WTC11 (cell line): ENCODE measurements at regions not wholly inside any gene's neighbourhood (a gene's known extent, or its start where the extent isn't known, plus 50 kb on each side); places are given as distances from the start of the nearest gene placed in this dataset.

Experiments
- ATAC-seq: fragments of 200-7000 bp; cut with Tn5 transposase; 2 replicates; pipeline ENCODE4 v1.10.0; 2021; ENCODE audit warnings: mild to moderate bottlenecking, moderate library complexity
- CTCF ChIA-PET: fragments of 300-600 bp; sonication (Branson Sonifier 250); formaldehyde crosslinking; loops from one replicate; lab custom pipeline; 2021; ENCODE audit warnings: antibody characterized with exemption; lab: Charles Lee
- POLR2A ChIA-PET: fragments of 350-600 bp; sonication (Branson Sonifier 250); formaldehyde crosslinking; loops from one replicate; lab custom pipeline; 2021; ENCODE audit warnings: antibody characterized with exemption; lab: Charles Lee
- DNase-seq: peaks from one replicate; pipeline ENCODE4 v3.0.0; 2021; ENCODE audit warnings: low spot score
- H3K27ac Mint-ChIP-seq: 2 replicates; pipeline ENCODE4 v1.8.0; 2021; ENCODE audit warnings: mixed read lengths
- H3K27me3 Mint-ChIP-seq: 2 replicates; pipeline ENCODE4 v1.8.0; 2021; ENCODE audit warnings: low read depth, mild to moderate bottlenecking, moderate library complexity, mixed read lengths
- H3K36me3 Mint-ChIP-seq: 2 replicates; pipeline ENCODE4 v1.8.0; 2021; ENCODE audit warnings: mixed read lengths
- H3K4me1 Mint-ChIP-seq: 2 replicates; pipeline ENCODE4 v1.8.0; 2022; ENCODE audit warnings: mixed read lengths
- H3K4me3 Mint-ChIP-seq: 2 replicates; pipeline ENCODE4 v1.8.0; 2021; ENCODE audit warnings: mild to moderate bottlenecking, moderate library complexity, mixed read lengths
- H3K9me3 Mint-ChIP-seq: 2 replicates; pipeline ENCODE4 v1.8.0; 2021; ENCODE audit warnings: mixed read lengths
- ELF4 ChIP-seq: sonication (generic); formaldehyde crosslinking; IDR thresholded peaks from 2 replicates; pipeline ENCODE4 v1.8.1; 2022; ENCODE audit warnings: low read depth, mild to moderate bottlenecking, moderate library complexity, missing genetic modification reagents
- GRHL2 ChIP-seq: fragments of 250-450 bp; sonication (Bioruptor Pico); IDR thresholded peaks from 2 replicates; pipeline ENCODE4 v1.8.0; 2022; ENCODE audit warnings: mild to moderate bottlenecking, moderate library complexity; ENCODE audit not compliant: insufficient replicate concordance, severe bottlenecking
- NFATC4 ChIP-seq: fragments of 250-450 bp; sonication (Bioruptor Pico); IDR thresholded peaks from 2 replicates; pipeline ENCODE4 v1.9.0; 2021; ENCODE audit warnings: mild to moderate bottlenecking
- PRRX2 ChIP-seq: fragments of 250-450 bp; sonication (Bioruptor Pico); IDR thresholded peaks from 2 replicates; pipeline ENCODE4 v1.8.0; 2021; ENCODE audit warnings: mild to moderate bottlenecking
- RELA ChIP-seq: sonication (generic); formaldehyde crosslinking; IDR thresholded peaks from 2 replicates; pipeline ENCODE4 v1.8.1; 2022; ENCODE audit warnings: missing genetic modification reagents, mild to moderate bottlenecking, borderline replicate concordance
- TCF7 ChIP-seq: sonication (generic); formaldehyde crosslinking; IDR thresholded peaks from 2 replicates; pipeline ENCODE4 v1.8.0; 2022; ENCODE audit warnings: mild to moderate bottlenecking, low read depth, missing genetic modification reagents, moderate library complexity
- TP53 ChIP-seq: sonication (generic); formaldehyde crosslinking; IDR thresholded peaks from 2 replicates; pipeline ENCODE4 v1.8.1; 2023; ENCODE audit warnings: mild to moderate bottlenecking, missing genetic modification reagents
- ZNF121 ChIP-seq: sonication (generic); formaldehyde crosslinking; IDR thresholded peaks from 2 replicates; pipeline ENCODE4 v1.8.0; 2023; ENCODE audit warnings: missing genetic modification reagents
- TF ChIP-seq, protein P1 (sequence below): fragments of 250-450 bp; sonication (Bioruptor Pico); IDR thresholded peaks from 2 replicates; pipeline ENCODE4 v2.1.2; 2022; ENCODE audit warnings: mild to moderate bottlenecking, moderate library complexity
- TF ChIP-seq, protein P2 (sequence below): sonication (generic); formaldehyde crosslinking; IDR thresholded peaks from 2 replicates; pipeline ENCODE4 v1.8.1; 2022; ENCODE audit warnings: mild to moderate bottlenecking, moderate library complexity, missing genetic modification reagents
- TF ChIP-seq, protein P3 (sequence below): fragments of 200-600 bp; IDR thresholded peaks from 2 replicates; pipeline ENCODE4 v1.8.0; 2022; ENCODE audit warnings: antibody characterized with exemption
- TF ChIP-seq, protein P4 (sequence below): sonication (generic); formaldehyde crosslinking; IDR thresholded peaks from 2 replicates; pipeline ENCODE4 v1.8.1; 2022; ENCODE audit warnings: mild to moderate bottlenecking, missing genetic modification reagents, moderate library complexity, borderline replicate concordance
- TF ChIP-seq, protein P5 (sequence below): sonication (generic); formaldehyde crosslinking; IDR thresholded peaks from 2 replicates; pipeline ENCODE4 v1.8.0; 2022; ENCODE audit warnings: mild to moderate bottlenecking, missing genetic modification reagents
- TF ChIP-seq, protein P6 (sequence below): sonication (generic); formaldehyde crosslinking; IDR thresholded peaks from 2 replicates; pipeline ENCODE4 v1.8.1; 2022; ENCODE audit warnings: low read depth, missing genetic modification reagents, borderline replicate concordance
- TF ChIP-seq, protein P7 (sequence below): sonication (generic); formaldehyde crosslinking; IDR thresholded peaks from 2 replicates; pipeline ENCODE4 v1.8.0; 2022; ENCODE audit warnings: missing genetic modification reagents
- TF ChIP-seq, protein P8 (sequence below): sonication (generic); formaldehyde crosslinking; IDR thresholded peaks from 2 replicates; pipeline ENCODE4 v1.8.1; 2023; ENCODE audit warnings: mild to moderate bottlenecking, missing genetic modification reagents
- TF ChIP-seq, protein P9 (sequence below): sonication (generic); formaldehyde crosslinking; IDR thresholded peaks from 2 replicates; pipeline ENCODE4 v1.8.1; 2023; ENCODE audit warnings: mild to moderate bottlenecking, missing genetic modification reagents, moderate library complexity

DNA sequence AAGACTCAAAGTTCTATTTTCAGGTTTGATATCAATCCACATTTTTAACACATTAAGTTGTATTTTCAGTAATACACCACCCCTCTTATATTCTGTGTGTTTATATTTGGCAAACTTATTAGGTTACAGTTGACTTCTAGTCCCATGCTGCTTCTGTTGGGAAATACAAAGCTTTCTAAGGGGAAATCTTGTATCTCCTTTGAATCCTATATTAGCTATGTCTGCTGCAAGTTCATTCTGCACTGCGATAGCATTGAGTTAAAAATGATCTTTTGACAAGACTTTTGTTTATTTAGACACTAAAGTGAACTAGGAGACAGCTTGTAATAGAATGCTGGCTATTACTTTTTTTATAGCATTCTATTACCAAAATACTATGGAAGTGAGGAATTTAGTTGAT is 625.1 kb upstream of the ANKRD30A start:
- Mint-ChIP-seq H3K4me3 (no peak overlapping the region), H3K9me3 (no peaks in the 10 kb centered on the region), H3K27me3 (no peaks in the 10 kb centered on the region), H3K27ac (no peak overlapping the region), H3K36me3 (no peaks in the 10 kb centered on the region), H3K4me1 (peaks cover 10% of the 10 kb centered on the region)
- DNase-seq: no peak
- ATAC-seq: no peak
- ChIA-PET CTCF (no interaction called here), POLR2A (interaction anchor here (0.7 kb wide), 1 partner anchor 90 kb away, joined by 3 read pairs; no protein-coding TSS in a partner anchor)
- TF ChIP-seq, protein P1, sequence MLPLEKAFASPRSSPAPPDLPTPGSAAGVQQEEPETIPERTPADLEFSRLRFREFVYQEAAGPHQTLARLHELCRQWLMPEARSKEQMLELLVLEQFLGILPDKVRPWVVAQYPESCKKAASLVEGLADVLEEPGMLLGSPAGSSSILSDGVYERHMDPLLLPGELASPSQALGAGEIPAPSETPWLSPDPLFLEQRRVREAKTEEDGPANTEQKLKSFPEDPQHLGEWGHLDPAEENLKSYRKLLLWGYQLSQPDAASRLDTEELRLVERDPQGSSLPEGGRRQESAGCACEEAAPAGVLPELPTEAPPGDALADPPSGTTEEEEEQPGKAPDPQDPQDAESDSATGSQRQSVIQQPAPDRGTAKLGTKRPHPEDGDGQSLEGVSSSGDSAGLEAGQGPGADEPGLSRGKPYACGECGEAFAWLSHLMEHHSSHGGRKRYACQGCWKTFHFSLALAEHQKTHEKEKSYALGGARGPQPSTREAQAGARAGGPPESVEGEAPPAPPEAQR (CRISPR knock-in tag): no peak
- TF ChIP-seq, protein P2, sequence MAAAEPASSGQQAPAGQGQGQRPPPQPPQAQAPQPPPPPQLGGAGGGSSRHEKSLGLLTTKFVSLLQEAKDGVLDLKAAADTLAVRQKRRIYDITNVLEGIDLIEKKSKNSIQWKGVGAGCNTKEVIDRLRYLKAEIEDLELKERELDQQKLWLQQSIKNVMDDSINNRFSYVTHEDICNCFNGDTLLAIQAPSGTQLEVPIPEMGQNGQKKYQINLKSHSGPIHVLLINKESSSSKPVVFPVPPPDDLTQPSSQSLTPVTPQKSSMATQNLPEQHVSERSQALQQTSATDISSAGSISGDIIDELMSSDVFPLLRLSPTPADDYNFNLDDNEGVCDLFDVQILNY (CRISPR knock-in tag): no peak
- TF ChIP-seq ELF4 (CRISPR knock-in tag) (no peak), TCF7 (CRISPR knock-in tag) (no peak), PRRX2 (CRISPR knock-in tag) (no peak), GRHL2 (CRISPR knock-in tag) (no peak), NFATC4 (no peak), RELA (CRISPR knock-in tag) (no peak), TP53 (no peak), ZNF121 (CRISPR knock-in tag) (no peak)
- TF ChIP-seq, protein P3, sequence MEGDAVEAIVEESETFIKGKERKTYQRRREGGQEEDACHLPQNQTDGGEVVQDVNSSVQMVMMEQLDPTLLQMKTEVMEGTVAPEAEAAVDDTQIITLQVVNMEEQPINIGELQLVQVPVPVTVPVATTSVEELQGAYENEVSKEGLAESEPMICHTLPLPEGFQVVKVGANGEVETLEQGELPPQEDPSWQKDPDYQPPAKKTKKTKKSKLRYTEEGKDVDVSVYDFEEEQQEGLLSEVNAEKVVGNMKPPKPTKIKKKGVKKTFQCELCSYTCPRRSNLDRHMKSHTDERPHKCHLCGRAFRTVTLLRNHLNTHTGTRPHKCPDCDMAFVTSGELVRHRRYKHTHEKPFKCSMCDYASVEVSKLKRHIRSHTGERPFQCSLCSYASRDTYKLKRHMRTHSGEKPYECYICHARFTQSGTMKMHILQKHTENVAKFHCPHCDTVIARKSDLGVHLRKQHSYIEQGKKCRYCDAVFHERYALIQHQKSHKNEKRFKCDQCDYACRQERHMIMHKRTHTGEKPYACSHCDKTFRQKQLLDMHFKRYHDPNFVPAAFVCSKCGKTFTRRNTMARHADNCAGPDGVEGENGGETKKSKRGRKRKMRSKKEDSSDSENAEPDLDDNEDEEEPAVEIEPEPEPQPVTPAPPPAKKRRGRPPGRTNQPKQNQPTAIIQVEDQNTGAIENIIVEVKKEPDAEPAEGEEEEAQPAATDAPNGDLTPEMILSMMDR: no peak
- TF ChIP-seq, protein P4, sequence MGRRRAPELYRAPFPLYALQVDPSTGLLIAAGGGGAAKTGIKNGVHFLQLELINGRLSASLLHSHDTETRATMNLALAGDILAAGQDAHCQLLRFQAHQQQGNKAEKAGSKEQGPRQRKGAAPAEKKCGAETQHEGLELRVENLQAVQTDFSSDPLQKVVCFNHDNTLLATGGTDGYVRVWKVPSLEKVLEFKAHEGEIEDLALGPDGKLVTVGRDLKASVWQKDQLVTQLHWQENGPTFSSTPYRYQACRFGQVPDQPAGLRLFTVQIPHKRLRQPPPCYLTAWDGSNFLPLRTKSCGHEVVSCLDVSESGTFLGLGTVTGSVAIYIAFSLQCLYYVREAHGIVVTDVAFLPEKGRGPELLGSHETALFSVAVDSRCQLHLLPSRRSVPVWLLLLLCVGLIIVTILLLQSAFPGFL: no peak
- TF ChIP-seq, protein P5, sequence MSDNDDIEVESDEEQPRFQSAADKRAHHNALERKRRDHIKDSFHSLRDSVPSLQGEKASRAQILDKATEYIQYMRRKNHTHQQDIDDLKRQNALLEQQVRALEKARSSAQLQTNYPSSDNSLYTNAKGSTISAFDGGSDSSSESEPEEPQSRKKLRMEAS (CRISPR knock-in tag): no peak
- TF ChIP-seq, protein P6, sequence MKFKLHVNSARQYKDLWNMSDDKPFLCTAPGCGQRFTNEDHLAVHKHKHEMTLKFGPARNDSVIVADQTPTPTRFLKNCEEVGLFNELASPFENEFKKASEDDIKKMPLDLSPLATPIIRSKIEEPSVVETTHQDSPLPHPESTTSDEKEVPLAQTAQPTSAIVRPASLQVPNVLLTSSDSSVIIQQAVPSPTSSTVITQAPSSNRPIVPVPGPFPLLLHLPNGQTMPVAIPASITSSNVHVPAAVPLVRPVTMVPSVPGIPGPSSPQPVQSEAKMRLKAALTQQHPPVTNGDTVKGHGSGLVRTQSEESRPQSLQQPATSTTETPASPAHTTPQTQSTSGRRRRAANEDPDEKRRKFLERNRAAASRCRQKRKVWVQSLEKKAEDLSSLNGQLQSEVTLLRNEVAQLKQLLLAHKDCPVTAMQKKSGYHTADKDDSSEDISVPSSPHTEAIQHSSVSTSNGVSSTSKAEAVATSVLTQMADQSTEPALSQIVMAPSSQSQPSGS (CRISPR knock-in tag): no peak
- TF ChIP-seq, protein P7, sequence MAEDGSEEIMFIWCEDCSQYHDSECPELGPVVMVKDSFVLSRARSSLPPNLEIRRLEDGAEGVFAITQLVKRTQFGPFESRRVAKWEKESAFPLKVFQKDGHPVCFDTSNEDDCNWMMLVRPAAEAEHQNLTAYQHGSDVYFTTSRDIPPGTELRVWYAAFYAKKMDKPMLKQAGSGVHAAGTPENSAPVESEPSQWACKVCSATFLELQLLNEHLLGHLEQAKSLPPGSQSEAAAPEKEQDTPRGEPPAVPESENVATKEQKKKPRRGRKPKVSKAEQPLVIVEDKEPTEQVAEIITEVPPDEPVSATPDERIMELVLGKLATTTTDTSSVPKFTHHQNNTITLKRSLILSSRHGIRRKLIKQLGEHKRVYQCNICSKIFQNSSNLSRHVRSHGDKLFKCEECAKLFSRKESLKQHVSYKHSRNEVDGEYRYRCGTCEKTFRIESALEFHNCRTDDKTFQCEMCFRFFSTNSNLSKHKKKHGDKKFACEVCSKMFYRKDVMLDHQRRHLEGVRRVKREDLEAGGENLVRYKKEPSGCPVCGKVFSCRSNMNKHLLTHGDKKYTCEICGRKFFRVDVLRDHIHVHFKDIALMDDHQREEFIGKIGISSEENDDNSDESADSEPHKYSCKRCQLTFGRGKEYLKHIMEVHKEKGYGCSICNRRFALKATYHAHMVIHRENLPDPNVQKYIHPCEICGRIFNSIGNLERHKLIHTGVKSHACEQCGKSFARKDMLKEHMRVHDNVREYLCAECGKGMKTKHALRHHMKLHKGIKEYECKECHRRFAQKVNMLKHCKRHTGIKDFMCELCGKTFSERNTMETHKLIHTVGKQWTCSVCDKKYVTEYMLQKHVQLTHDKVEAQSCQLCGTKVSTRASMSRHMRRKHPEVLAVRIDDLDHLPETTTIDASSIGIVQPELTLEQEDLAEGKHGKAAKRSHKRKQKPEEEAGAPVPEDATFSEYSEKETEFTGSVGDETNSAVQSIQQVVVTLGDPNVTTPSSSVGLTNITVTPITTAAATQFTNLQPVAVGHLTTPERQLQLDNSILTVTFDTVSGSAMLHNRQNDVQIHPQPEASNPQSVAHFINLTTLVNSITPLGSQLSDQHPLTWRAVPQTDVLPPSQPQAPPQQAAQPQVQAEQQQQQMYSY (CRISPR knock-in tag): no peak
- TF ChIP-seq, protein P8, sequence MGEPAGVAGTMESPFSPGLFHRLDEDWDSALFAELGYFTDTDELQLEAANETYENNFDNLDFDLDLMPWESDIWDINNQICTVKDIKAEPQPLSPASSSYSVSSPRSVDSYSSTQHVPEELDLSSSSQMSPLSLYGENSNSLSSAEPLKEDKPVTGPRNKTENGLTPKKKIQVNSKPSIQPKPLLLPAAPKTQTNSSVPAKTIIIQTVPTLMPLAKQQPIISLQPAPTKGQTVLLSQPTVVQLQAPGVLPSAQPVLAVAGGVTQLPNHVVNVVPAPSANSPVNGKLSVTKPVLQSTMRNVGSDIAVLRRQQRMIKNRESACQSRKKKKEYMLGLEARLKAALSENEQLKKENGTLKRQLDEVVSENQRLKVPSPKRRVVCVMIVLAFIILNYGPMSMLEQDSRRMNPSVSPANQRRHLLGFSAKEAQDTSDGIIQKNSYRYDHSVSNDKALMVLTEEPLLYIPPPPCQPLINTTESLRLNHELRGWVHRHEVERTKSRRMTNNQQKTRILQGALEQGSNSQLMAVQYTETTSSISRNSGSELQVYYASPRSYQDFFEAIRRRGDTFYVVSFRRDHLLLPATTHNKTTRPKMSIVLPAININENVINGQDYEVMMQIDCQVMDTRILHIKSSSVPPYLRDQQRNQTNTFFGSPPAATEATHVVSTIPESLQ: no peak
- TF ChIP-seq, protein P9, sequence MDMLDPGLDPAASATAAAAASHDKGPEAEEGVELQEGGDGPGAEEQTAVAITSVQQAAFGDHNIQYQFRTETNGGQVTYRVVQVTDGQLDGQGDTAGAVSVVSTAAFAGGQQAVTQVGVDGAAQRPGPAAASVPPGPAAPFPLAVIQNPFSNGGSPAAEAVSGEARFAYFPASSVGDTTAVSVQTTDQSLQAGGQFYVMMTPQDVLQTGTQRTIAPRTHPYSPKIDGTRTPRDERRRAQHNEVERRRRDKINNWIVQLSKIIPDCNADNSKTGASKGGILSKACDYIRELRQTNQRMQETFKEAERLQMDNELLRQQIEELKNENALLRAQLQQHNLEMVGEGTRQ (CRISPR knock-in tag): no peak
